NCI-H2029 treated with DMSO at 0.1 percent for 48 hours (cell line): ENCODE measurements at regions not wholly inside any gene's neighbourhood (a gene's known extent, or its start where the extent isn't known, plus 50 kb on each side); places are given as distances from the start of the nearest gene placed in this dataset.

ENCODE experiments used
- DNase-seq: peaks from one replicate; lab custom pipeline; 2025; lab: John Stamatoyannopoulos, UW

- DNase-seq: no peak
Observed at GRCh38 chr18:2036086-2036485, 535.2 kb downstream of the METTL4 start.

GRCh38 chr18:2040279-2040678, 531.0 kb downstream of the METTL4 start:
- DNase-seq: no peak

GRCh38 chr18:2049986-2050385, 521.3 kb downstream of the METTL4 start:
- no peak for DNase-seq

- peak; percentile 27 for DNase-seq
Observed at GRCh38 chr18:2050702-2051201, 520.6 kb downstream of the METTL4 start.

GRCh38 chr18:2053490-2054089, 517.7 kb downstream of the METTL4 start:
- DNase-seq: no peak

- DNase-seq: no peak
Observed at GRCh38 chr18:2059336-2059735, 512.0 kb downstream of the METTL4 start.

- no peak for DNase-seq
Observed at GRCh38 chr18:2060086-2060485, 511.2 kb downstream of the METTL4 start.

GRCh38 chr18:2070631-2071030, 500.7 kb downstream of the METTL4 start:
- DNase-seq: peak; percentile 93

GRCh38 chr18:2075499-2075898, 495.8 kb downstream of the METTL4 start:
- no peak for DNase-seq

GRCh38 chr18:2082676-2083075, 488.6 kb downstream of the METTL4 start:
- no peak for DNase-seq

- DNase-seq: no peak
Observed at GRCh38 chr18:2083691-2084090, 487.6 kb downstream of the METTL4 start.

- no peak for DNase-seq
Observed at GRCh38 chr18:2086439-2086838, 484.9 kb downstream of the METTL4 start.

- DNase-seq: no peak
Observed at GRCh38 chr18:2087877-2088673, 483.2 kb downstream of the METTL4 start.

GRCh38 chr18:2089396-2089795, 481.9 kb downstream of the METTL4 start:
- DNase-seq: no peak

GRCh38 chr18:2091937-2092336, 479.4 kb downstream of the METTL4 start:
- no peak for DNase-seq

GRCh38 chr18:2096551-2096950, 474.8 kb downstream of the METTL4 start:
- no peak for DNase-seq

- DNase-seq: no peak
Observed at GRCh38 chr18:2100694-2101213, 470.6 kb downstream of the METTL4 start.

GRCh38 chr18:2102022-2102421, 469.3 kb downstream of the METTL4 start:
- no peak for DNase-seq

- DNase-seq: no peak
Observed at GRCh38 chr18:2103299-2103698, 468.0 kb downstream of the METTL4 start.

- DNase-seq: peak; percentile 11
Observed at GRCh38 chr18:2104620-2105462, 466.5 kb downstream of the METTL4 start.

GRCh38 chr18:2108591-2108990, 462.7 kb downstream of the METTL4 start:
- no peak for DNase-seq

- DNase-seq: no peak
Observed at GRCh38 chr18:2111456-2111855, 459.8 kb downstream of the METTL4 start.
